LNCaP clone FGC (cell line): ENCODE measurements at regions not wholly inside any gene's neighbourhood (a gene's known extent, or its start where the extent isn't known, plus 50 kb on each side); places are given as distances from the start of the nearest gene placed in this dataset.

Experiments used
- DNase-seq: peaks from one replicate; pipeline ENCODE4 v3.0.0-alpha.2; 2011; ENCODE audit warnings: low read depth
- H3K4me3 ChIP-seq: 2 replicates; pipeline ENCODE4 v1.5.1; 2011; ENCODE audit warnings: mild to moderate bottlenecking, low read depth, low read length, control low read depth
- TF ChIP-seq, protein P1 (sequence below): IDR thresholded peaks from 2 replicates; pipeline ENCODE4 v1.5.1; 2012; ENCODE audit warnings: mild to moderate bottlenecking; ENCODE audit not compliant: control insufficient read depth, insufficient read depth; ENCODE audit errors: extremely low read depth

DNA sequence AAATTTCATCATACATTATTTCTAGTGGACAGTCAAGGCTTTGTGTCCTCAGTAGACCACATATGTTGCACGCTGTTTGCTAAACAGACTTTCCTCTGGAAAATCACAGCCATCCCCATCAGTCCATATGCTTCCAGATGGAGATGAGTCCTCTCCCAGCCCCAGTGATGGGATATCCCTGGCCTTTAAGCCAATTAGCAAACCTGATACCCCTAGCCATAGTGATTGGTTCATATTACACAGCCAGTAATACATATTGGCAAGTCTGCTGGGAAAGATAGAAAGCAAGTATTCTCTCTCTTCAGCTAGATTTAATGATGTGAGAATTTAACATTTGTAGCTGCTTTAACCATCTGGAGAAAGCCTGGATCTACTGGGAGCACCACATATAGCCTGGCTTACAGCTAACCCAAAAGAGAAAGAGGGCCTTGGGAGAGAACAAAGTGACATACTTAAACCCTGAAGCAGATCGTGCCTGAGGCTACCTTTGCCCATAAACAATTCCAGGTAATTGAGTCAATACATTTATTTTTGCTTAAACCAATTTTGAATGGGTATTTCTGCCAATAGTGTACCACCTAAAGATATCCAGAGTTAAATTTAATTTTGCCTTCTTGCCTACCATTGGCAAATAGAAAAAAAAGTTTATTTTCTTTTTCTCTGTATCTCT lies 103.5 kb upstream of the HIVEP1 start:
- TF ChIP-seq, protein P1, sequence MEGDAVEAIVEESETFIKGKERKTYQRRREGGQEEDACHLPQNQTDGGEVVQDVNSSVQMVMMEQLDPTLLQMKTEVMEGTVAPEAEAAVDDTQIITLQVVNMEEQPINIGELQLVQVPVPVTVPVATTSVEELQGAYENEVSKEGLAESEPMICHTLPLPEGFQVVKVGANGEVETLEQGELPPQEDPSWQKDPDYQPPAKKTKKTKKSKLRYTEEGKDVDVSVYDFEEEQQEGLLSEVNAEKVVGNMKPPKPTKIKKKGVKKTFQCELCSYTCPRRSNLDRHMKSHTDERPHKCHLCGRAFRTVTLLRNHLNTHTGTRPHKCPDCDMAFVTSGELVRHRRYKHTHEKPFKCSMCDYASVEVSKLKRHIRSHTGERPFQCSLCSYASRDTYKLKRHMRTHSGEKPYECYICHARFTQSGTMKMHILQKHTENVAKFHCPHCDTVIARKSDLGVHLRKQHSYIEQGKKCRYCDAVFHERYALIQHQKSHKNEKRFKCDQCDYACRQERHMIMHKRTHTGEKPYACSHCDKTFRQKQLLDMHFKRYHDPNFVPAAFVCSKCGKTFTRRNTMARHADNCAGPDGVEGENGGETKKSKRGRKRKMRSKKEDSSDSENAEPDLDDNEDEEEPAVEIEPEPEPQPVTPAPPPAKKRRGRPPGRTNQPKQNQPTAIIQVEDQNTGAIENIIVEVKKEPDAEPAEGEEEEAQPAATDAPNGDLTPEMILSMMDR, result no peak
- no peak overlapping the region for H3K4me3 ChIP-seq
- DNase-seq, result no peak

DNA sequence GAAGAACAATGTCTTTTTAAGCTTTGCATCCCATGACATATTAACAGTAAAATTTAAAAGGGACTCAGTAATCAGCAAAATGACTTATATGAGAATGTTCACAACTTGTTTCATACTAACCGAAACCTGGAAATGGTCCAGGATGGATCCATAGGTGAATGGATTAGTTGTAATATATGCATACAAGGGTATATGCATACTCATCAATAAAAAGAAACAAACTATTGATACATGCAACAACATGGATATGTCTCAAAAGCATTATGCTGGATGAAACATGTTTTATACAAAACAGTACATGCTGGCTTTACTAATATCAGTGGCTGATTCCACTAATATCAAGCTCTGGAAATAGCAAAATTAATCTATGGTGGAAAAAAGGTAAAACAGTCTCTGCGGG lies 108.5 kb upstream of the HIVEP1 start:
- DNase-seq, result no peak
- TF ChIP-seq, protein P1, result no peak
- no peak overlapping the region for H3K4me3 ChIP-seq

DNA sequence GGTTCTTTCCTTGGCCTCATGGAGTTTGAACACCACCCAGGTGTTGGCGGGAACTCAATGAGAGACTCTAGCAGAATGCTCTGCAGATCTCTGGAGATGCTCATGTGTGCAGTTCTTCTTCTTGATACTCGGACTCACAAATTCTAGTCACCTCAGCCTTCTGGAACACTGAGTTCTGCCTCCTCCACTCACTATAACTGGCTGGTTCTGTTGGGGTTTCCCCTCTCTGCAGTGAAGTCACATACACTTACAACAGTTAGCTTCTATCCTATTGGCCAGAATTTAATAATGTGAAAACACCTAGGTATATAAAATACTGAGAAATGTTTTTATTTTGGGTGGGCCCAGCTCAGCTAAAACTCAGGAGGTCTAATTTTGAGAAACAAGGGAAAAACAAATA lies 109.6 kb upstream of the HIVEP1 start:
- no peak overlapping the region for H3K4me3 ChIP-seq
- DNase-seq, result no peak
- TF ChIP-seq, protein P1, result no peak

DNA sequence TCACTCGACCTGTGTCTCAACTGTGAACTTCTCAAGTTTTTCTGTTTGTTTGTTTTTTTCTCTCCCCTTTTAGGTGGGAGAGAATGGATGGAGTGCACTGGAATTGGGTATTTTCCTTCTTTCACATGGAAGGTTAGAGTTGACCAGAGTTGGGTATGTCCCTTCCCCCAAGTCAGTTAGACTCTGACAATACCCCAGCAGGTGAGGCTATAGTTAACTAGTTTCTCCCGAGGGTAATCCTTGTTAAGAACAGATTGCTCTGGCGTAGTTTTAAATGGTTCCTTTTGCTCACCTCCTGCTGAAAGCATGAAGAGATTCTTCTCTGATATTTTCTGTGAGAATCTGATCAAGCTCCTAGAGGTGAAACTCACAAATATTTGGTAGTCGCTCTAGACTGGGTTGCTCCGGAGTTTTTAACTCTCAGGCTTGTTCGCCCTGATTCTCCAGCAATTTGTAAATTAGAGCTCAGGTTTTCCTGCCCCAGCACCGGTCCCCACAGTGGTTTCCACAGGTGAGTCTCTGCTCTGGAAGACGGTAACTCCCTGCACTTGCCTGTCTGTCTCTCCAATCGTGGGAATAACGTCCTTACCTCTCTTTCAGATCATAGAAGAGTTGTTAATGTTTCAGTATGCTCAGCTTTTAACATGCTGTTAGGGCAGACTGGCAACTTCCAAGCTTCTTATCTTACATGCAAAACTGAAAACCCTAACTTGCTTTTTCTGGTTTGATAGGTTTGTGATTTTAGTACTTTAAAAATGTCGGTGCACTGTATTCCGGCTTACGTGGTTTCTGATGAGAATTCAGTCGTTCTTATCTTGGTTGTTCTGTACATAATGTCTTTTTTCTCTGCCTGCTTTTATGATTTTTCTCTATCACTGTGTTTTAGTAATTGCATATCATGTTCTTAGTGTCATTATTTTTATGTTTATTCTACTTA lies 111.2 kb upstream of the HIVEP1 start:
- no peak overlapping the region for H3K4me3 ChIP-seq

DNA sequence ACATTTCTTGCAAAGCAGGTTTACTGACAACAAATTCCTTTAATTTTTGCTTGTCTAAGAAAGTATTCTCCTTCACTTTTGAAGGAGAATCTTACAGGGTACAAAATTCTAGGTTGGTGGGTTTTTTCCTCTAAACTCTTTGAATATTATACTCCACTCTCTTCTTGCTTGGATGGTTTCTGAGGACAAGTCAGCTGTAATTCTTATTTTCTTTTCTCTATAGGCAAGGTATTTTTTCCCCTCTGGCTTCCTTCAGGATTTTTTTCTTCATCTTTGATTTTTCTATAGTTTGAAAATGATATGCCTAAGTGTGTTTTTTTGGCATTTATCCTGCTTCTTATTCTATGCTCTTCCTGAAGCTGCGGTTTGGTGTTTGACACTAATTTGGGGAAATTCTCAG lies 112.5 kb upstream of the HIVEP1 start:
- TF ChIP-seq, protein P1, result no peak
- H3K4me3 ChIP-seq, result no peak overlapping the region

More for the DNA sequence above, 111.2 kb upstream of the HIVEP1 start:
- TF ChIP-seq, protein P1, result no peak
- DNase-seq, result no peak

DNA sequence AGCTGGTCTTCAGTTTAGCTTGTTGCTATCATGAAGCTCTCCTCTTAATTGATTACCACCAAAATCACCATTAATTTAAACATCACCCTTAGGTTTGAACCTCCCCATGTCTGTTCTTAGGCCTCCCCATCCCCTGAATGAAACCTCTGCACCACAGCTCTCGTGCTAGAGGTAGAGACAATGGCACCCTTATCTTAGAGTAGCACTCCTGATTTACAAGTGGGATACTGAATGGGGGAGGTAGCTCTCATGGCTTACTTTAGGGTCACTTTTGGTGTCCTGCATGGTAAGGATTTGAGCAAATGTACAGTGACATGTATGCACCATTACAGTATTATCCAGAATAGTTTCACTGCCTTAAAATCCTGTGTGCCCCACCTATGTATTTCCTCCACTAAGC lies 115.6 kb upstream of the ADTRP start:
- TF ChIP-seq, protein P1, result no peak
- DNase-seq, result no peak
- H3K4me3 ChIP-seq, result no peak overlapping the region

More for the DNA sequence above, 112.5 kb upstream of the HIVEP1 start:
- DNase-seq, result no peak
